ENCODE measurements at regions not wholly inside any gene's neighbourhood (a gene's known extent, or its start where the extent isn't known, plus 50 kb on each side); places are given as distances from the start of the nearest gene placed in this dataset.
"Not testable (repeated sequence)": the region's sequence is repeated elsewhere in the genome, so short reads cannot be mapped to it uniquely, and the experiment has no call there.

DNA sequence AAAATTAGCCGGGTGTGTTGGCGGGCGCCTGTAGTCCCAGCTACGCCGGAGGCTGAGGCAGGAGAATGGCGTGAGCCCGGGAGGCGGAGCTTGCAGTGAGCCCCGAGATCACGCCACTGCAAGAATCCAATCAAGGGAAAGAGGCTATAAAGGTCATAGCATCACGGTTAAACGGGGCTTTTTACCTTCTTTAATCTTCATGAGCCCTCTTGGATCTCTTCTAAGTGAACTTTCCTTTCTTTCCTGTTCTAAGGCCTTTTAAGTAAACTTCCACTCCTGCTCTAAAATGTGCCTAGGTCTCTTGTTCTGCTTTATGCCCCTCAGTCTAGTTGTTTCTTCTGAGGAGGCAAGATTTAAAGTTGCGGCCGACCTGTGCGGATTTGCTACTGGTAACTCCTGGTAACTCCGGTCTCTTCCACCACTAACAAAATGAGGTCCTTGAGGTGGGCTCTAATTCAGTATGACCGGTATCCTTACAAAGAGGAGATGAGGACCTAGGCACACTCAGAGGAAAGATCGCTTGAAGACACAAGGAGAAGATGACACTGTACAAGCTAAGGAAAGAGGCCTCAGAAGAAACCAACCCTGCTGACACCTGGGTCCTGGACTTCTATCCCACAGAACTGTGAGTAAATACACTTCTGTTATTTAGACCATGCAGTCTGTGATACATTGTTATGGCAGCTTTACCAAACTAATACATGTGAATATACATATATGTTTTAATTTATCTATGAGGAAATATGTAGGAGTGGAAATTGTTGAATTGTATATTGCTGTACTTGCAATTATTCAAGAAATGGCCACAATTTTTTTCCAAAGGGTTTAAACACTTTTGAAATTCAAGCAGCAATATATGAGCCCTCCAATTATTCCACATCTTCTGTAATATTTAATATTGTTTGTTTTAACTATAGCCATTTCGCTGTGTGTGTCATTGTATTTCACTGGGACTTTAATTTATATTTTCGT lies 331.5 kb upstream of the CNTNAP2 start:
- DNase-seq, result no peak

- DNase-seq, result not testable (repeated sequence)
These were observed 335.2 kb upstream of the CNTNAP2 start for GRCh38 chr7:145781388-145781787.

DNA sequence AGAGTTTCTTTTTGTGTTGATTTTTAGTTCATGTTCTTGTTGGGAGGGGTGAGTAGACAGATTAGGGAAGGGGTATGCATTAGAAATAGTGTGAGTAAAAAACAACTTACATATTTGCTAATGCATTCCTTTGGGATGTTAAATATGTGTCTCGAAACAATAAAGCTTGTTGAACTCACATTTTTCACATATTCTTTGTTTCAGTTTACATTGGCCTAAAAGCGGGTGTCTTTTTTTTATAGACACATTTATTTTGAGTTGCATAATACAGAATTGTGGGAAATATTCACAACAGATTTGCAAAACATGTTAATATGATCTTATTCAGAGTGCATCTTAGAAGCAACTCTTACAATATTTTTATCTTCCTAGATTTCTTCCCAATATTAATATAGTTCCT lies 337.5 kb upstream of the CNTNAP2 start:
- DNase-seq, result no peak

- DNase-seq, result no peak
These were observed 341.8 kb upstream of the CNTNAP2 start for GRCh38 chr7:145774777-145775176.

- DNase-seq, result no peak
These were observed 363.6 kb upstream of the CNTNAP2 start for GRCh38 chr7:145753004-145753403.

- DNase-seq, result no peak
These were observed 379.0 kb upstream of the CNTNAP2 start for GRCh38 chr7:145737617-145738016.

DNA sequence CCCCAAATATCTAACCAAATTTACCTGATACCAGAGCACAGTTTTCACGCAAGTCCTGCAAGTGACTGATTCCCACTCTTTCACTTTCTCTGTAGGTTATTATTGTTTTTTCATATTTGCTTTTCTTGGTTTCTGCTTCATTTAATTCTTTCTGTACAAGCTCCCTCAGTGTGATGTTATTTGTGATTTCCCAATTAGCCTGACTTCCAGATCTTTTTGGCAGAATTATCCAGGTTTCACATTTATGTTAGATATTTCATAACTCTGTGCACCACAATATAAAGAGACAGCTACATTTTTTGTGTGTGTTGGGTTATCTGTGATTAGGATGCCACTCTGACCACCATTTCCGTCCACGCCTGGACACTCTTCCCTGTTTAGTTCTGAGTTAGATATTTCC lies 381.5 kb upstream of the CNTNAP2 start:
- no peak for DNase-seq

- no peak for DNase-seq
These were observed 384.1 kb upstream of the CNTNAP2 start for GRCh38 chr7:145732521-145732920.

DNA sequence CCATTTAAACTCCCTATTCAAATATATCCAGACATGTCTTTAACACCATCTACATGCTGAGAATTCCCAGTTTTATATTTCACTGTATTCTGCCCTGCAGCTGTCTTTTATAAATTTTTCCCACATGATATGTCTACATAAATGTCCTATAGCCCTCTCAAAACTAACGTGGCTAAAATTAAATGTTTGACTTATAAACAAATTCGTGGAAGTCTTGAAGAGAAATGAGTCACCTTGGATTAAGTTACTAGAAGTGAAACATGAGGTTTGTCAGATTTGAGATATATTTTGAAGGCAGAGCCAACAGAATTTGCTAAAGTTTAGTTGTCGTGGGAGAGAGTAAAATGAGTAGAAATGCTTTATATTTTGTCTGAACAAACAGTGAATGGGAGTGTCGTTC lies 386.9 kb upstream of the CNTNAP2 start:
- DNase-seq, result no peak

GRCh38 chr7:145718129-145718528 lies 398.5 kb upstream of the CNTNAP2 start:
- no peak for DNase-seq

- no peak for DNase-seq
These were observed 416.1 kb upstream of the CNTNAP2 start for GRCh38 chr7:145700488-145700887.

- DNase-seq, result no peak
These were observed 417.9 kb upstream of the CNTNAP2 start for GRCh38 chr7:145698526-145699262.

DNA sequence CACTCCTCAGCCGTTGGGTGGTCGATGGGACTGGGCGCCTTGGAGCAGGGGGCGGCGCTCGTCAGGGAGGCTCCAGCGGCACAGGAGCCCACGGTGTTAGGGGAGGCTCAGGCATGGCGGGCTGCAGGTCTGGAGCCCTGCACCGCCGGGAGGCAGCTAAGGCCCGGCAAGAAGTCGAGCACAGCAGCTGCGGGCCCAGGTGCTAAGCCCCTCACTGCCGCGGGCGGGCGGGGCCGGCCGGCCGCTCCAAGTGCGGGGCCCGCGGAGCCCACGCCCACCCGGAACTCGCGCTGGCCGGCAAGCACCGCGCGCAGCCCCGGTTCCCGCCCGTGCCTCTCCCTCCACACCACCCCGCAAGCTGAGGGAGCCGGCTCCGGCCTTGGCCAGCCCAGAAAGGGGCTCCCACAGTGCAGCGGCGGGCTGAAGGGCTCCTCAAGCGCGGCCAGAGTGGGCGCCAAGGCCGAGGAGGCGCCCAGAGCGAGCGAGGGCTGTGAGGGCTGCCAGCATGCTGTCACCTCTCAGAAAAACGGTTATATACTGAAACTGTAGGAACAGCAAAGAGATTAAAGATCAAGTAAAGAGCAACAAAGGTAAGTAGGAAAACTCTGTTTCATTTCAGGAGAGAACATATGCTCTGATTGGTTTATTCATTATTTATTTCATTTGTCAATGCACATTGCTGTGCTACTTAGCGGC lies 419.0 kb upstream of the CNTNAP2 start:
- not testable (repeated sequence) for DNase-seq

DNA sequence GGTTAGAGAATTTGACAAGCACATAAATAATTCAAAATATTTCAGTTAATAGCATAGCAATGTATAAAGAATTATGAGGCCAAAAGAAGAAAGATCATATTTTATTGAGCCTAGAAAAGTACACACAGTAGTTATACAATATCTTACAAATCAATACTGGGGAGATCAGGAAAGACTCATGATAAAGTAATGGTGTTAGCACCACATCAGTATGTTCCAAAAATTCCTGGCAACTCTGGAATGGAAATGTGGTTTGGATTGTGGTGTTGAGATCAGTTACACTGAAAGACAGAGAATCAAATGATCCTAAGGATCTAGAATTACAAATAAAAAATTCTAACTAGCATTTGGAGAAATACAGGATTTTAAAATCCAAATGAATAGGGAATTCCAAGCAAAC lies 420.5 kb upstream of the CNTNAP2 start:
- DNase-seq, result no peak

DNA sequence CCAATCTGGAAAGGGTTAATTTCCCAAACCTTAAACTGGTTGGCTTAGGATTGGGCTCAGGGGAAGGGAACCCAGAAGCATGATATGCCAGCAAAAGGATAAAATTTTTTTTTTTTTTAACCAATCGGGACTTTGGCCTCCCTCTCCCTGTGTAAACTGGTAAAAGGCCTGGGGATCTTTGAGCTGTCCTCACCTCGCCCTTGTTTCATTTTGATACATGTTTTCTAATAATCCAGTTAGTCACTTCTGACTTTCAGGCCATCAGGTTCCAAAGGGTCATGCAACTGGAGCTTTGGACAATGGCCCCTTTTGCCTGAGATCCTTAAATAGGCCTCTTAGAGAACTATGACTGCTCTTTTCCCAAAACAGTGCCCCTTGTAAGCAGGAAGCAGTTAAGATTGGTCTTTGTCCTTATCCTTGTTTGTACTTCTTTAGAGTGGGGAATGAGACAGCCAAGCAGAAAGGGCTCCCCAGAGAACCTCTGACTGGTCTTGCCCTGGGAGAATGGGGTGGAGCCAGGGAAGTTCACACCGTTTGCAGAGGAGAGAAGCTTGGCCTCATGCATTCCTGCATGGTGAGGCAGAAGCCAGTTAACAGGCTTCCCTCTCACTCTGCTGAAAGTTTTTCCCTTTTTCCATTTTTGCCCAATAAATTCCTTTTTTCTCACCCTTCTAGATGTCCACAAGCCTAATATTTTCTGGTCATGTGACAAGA lies 424.2 kb upstream of the CNTNAP2 start:
- no peak for DNase-seq

GRCh38 chr7:145691377-145691914 lies 425.2 kb upstream of the CNTNAP2 start:
- DNase-seq, result no peak

- DNase-seq, result no peak
These were observed 435.0 kb upstream of the CNTNAP2 start for GRCh38 chr7:145681646-145682045.

DNA sequence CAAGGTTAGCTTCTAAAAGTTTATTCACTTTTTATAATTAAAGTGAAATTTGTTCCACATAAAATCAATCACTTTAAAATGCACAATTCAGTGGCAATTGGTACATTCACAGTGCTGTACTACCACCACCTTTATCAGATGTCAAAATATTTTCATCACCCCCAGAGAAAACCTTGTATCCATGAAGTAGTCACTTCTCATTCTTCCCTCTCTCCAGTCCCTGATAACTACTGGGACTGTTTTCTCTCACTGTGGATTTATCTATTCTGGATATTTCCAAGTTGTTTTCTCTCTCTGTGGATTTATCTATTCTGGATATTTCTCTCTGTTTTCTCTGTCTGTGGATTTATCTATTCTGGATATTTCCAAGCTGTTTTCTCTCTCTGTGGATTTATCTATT lies 435.4 kb upstream of the CNTNAP2 start:
- DNase-seq, result no peak

- DNase-seq, result no peak
These were observed 450.9 kb upstream of the CNTNAP2 start for GRCh38 chr7:145665499-145666258.

DNA sequence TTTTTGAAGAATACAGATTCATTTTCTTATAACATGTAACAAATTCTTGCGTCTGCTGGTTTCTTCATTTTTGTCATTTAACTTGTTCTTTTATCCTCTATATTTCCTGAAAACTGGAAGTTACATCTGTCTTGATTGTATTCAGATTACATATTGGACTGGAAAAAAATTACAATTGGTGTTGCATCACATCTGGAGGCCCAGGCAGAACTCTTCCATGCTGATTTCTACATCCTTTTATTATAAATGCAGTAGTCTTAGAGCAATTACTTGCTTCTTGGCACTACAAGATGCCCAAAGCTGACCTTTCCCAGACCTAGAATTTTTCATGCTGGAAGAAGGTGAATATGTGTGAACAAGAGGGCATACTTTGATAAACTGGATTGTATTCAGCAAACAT lies 460.9 kb upstream of the CNTNAP2 start:
- no peak for DNase-seq

DNA sequence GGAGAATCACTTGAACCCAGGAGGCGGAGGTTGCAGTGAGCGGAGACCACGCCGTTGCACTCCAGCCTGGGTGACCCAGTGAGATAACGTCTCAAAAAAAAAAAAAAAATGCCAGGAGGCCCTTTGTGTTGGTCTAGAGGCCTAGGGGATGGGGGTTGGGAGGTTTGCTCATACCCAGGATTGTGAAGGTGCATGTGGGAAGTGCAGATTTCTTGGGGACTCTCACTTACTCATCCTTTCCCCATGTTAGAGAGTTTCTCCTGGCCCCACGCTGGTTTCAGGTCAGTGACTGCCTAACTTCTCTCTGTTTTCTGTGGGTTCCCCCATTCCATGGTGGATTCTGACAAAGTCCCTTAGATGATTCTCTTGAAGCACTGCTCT lies 471.5 kb upstream of the CNTNAP2 start:
- DNase-seq, result no peak

Measured in NCI-H2029 treated with DMSO at 0.1 percent for 48 hours (cell line).